GM12892 (cell line): ENCODE measurements at regions not wholly inside any gene's neighbourhood (a gene's known extent, or its start where the extent isn't known, plus 50 kb on each side); places are given as distances from the start of the nearest gene placed in this dataset.

Experiments used
- POLR2A ChIP-seq: IDR thresholded peaks from 2 replicates; pipeline ENCODE4 v1.6.1; 2011; ENCODE audit warnings: low read depth, low read length, control low read depth
- POLR2AphosphoS5 ChIP-seq: IDR thresholded peaks from 2 replicates; pipeline ENCODE4 v1.6.1; 2011; ENCODE audit warnings: low read depth, low read length, control low read depth
- TAF1 ChIP-seq: IDR thresholded peaks from 2 replicates; pipeline ENCODE4 v1.6.1; 2011; ENCODE audit warnings: low read depth, mild to moderate bottlenecking, control low read depth, low read length, borderline replicate concordance

DNA sequence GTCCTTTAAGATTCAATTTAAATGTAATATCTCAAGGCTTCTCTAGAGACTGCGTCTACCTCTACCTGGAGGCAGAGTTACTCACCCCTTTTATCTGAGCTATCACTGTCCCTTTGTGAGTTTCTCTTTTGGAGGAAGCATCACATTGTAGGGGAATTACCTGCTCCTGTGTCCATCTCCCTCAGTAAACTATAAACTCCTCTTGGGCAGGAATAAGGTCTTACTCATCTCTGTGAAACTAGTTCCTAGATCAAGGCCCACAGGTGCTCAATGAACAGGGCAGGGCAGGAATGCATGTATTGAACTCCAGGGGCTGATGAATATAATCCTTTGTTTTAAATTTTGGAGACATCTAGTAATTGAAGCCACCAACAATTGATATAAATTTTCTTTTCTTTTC is 139.8 kb upstream of the ERCC6L2 start:
- TF ChIP-seq POLR2AphosphoS5 (no peak), POLR2A (no peak), TAF1 (no peak)
